ENCODE measurements at regions not wholly inside any gene's neighbourhood (a gene's known extent, or its start where the extent isn't known, plus 50 kb on each side); places are given as distances from the start of the nearest gene placed in this dataset.
"Not testable (repeated sequence)": the region's sequence is repeated elsewhere in the genome, so short reads cannot be mapped to it uniquely, and the experiment has no call there.

DNA sequence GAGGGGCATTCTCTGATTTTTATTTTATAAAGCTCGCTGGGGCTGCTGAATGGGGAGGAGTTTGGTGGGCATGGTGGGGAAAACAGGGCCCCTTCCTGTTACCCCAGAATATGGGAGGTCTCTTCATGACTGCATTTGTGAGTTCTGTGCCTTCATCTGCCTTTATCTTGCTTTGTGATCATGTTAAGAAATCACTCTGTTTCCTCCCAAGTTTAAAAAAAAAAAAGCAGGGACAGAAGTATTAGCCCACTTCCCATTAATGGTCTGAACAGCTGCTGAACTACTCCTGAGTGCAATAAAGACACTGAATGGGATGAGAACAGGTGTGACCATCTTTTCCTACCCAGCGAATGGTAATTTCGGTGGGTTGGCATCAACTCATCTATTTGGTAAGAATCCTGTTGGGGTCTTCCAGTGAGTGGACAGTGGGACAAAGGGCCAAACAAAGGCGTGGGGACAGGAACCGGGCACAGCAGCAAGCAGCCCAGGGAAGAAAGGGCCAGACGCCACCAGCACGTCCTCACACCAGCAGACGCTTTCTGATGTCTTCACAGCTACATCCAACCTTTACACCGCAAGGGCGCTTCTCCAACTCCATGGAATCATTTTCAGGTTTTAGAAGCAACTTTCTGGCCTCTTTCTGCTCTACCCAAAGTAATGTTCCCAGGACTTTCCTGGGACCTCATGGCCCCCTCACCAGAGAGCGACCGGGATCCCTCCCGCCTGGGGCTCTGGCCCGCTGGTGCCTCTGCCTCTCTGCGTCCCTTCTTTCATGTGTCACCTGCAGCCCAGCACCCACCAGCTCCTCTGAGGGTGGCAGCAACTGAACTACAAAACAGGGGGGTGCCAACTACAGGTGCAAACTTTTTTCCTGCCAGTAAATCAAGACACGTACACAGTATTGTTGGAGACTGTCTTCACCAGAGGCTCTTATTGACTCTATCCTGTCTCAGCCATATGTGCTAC is 160.2 kb downstream of the ADSS2 start:
- DNase-seq (ENCODE audit: extremely low read depth in 1 of 2, low read depth in 1 of 2): no peak

- DNase-seq (ENCODE audit: extremely low read depth in 1 of 2, low read depth in 1 of 2): no peak
Measured at GRCh38 chr1:244294599-244295224, 157.0 kb downstream of the ADSS2 start.

DNA sequence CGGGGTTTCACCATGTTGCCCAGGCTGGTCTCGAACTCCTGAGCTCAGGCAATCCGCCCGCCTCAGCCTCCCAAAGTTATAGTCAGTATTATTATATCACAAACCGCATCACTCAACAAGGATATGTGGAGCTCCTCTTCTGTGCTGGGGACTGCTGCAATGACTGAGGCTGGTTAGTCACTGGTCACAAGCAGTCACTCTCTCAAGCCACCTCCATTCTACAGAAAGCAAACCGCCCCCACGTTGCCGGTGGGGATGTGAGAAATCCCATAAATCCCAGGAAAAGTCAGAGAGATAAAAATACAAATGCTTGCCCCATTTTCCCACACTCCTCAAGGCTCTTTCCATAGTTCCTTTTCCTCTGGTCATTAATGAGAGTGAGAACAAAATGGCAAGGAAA is 155.7 kb downstream of the ADSS2 start:
- DNase-seq (ENCODE audit: extremely low read depth in 1 of 2, low read depth in 1 of 2): no peak

DNA sequence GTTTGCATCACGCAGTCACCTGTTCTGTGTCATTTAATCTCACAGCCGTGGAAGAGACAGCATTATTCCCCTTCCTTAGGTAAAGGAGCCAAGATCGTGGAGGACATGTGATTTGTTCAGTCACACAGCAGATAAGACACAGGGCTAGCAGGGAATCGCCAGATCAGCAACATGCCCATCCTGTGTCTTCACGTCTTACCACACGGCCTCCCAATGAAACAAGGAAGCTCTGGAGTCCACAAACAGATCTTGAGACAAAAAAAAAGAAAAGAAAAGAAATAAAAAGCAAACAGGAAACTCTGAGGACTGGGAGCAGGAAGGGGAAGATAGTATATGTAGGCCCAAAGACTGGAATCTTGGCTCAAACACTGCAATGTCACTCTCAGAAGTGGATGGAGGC is 155.3 kb downstream of the ADSS2 start:
- no peak for DNase-seq (ENCODE audit: extremely low read depth in 1 of 2, low read depth in 1 of 2)

DNA sequence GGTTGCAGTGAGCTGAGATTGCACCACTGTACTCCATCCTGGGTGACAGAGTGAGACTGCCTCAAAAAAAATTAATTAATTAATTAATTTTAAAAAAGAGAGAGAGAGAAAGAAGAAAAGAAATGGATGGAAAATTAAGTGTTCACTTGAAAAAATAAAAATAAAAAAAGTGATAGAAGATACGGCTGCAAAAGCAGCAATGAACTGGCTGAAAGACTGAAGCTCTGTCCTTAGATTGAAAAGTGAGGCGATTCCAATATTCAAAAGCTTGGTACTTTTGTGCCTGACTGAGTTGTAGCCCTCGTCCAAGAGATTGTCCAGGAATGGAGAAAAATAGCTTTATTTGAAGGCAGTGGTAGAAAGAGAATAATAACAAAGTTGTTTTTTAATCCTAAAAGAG is 154.6 kb downstream of the ADSS2 start:
- DNase-seq (ENCODE audit: extremely low read depth in 1 of 2, low read depth in 1 of 2): no peak

DNA sequence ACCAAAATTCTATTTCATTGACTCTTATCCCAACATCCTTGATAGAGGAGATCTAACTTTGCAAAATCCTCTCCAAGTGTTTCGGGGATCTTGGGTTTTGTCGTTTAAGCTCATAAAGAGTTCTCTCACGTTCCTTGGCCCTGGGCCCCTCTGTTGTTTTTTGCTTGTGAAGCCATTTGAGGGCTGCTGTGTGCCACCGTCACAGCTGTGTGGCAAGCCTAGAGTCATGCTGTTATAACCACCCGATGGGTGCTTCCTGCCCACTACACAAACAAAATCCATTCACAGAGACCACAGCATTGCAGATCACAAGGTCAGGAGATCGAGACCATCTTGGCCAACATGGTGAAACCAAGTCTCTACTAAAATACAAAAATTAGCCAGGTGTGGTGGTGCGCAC is 154.1 kb downstream of the ADSS2 start:
- DNase-seq (ENCODE audit: extremely low read depth in 1 of 2, low read depth in 1 of 2): no peak

DNA sequence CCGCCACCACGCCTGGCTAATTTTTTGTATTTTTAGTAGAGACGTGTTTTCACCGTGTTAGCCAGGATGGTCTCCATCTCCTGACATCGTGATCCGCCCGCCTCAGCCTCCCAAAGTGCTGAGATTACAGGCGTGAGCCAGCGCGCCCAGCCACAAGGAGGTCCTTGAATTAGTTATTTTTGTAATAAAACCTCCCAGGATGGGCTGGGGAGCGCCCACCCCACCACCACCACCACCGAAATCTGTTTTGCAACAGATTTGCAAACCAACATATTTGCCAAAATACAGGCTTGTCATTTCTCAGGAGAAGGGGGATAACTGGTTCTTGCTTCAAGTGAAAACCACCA is 151.7 kb downstream of the ADSS2 start:
- not testable (repeated sequence) for DNase-seq (ENCODE audit: extremely low read depth in 1 of 2, low read depth in 1 of 2)

DNA sequence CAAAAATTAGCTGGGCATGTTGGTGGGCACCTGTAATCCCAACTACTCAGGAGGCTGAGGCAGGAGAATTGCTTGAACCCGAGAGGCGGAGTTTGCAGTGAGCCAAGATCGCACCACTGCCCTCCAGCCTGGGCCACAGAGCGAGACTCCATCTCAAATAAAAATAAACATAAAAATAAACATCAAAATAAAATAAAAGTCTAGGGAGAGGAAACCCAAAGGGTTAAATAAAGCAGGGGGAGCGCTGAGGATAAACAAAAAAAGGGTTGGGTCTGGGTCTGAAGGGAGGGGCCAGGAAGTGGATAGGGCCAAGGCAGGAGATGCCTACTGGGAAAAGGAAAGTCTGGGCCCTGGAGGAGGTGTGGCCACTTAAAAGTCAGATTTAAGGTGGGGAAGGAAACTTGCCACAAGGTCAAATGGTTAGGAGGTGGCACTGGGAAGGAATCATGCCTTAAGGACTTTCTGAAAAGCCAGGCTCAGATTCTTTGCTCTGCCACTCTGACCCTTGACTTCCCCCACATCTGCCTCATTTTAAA is 150.0 kb downstream of the ADSS2 start:
- no peak for DNase-seq (ENCODE audit: extremely low read depth in 1 of 2, low read depth in 1 of 2)

- no peak for DNase-seq (ENCODE audit: extremely low read depth in 1 of 2, low read depth in 1 of 2)
Measured at GRCh38 chr1:244302876-244303609, 148.7 kb downstream of the ADSS2 start.

DNA sequence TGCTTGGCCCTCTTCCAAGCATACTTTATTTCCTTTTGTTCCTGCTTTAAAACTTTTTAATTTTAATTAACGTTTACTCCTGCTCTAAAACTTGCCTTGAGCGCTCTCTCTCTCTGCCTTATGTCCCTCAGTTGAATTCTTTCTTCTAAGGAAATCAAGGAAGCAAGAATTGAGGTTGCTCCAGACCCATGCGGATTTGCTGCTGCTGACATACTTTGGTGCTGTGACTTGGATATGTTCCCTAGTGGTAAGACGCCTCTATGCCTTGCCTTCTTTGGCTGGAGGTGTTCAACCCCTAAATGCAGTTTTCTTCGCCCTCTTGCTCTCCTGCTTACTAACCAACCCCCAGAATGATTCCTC is 148.1 kb downstream of the ADSS2 start:
- DNase-seq (ENCODE audit: extremely low read depth in 1 of 2, low read depth in 1 of 2): no peak

- DNase-seq (ENCODE audit: extremely low read depth in 1 of 2, low read depth in 1 of 2): no peak
Measured at GRCh38 chr1:244304156-244304555, 147.6 kb downstream of the ADSS2 start.

DNA sequence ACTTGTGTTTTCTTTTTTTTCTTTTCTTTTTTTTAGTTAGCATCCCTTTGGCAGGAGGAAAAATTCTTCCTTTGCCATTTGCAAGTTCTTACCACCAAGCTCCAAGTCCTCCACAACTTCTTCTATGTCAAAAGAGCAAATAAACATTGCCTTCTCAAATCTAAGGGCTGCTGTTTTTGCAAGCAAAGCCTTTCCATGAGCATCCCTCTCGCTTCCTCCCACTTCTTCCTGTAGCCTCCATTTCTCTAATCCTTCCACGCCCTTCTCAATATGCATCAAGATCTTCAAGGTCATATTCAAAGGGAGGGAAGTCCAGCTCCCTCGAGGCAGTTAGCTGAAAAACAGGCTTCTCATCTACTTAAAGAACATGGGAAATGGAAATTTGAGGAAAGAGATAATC is 147.1 kb downstream of the ADSS2 start:
- no peak for DNase-seq (ENCODE audit: extremely low read depth in 1 of 2, low read depth in 1 of 2)

GRCh38 chr1:244305776-244306341 is 145.8 kb downstream of the ADSS2 start:
- DNase-seq (ENCODE audit: extremely low read depth in 1 of 2, low read depth in 1 of 2): no peak

DNA sequence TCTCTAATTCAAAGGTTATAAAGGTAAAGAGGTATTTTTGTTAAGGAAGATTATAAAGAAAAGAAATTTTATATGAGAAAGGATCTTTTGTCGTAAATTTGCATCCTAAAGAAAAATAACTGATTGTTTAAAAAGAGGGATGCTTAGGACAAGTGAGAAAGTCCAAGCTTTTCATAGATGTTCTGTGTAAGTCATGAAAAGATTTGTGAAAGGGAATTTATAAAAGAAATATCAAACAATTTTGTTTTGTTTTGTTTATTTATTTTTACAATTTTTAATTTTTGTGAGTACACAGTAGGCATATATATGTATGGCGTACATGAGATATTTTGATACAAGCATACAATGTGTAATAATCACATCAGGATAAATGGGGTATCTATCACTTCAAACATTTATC is 145.2 kb downstream of the ADSS2 start:
- no peak for DNase-seq (ENCODE audit: extremely low read depth in 1 of 2, low read depth in 1 of 2)

DNA sequence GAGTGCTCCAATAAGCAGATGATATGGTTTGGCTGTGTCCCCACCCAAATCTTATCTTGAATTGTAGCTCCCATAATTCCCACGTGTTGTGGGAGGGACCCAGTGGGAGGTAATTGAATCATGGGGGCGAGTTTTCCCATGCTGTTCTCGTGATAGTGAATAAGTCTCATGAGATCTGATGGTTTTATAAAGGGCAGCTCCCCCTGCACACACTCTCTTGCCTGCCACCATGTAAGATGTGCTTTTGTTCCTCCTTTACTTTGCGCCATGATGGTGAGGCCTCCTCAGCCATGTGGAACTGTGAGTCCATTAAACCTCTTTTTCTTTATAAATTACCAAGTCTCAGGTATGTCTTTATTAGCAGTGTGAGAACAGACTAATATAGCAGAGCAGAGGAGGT is 142.5 kb downstream of the ADSS2 start:
- not testable (repeated sequence) for DNase-seq (ENCODE audit: extremely low read depth in 1 of 2, low read depth in 1 of 2)

DNA sequence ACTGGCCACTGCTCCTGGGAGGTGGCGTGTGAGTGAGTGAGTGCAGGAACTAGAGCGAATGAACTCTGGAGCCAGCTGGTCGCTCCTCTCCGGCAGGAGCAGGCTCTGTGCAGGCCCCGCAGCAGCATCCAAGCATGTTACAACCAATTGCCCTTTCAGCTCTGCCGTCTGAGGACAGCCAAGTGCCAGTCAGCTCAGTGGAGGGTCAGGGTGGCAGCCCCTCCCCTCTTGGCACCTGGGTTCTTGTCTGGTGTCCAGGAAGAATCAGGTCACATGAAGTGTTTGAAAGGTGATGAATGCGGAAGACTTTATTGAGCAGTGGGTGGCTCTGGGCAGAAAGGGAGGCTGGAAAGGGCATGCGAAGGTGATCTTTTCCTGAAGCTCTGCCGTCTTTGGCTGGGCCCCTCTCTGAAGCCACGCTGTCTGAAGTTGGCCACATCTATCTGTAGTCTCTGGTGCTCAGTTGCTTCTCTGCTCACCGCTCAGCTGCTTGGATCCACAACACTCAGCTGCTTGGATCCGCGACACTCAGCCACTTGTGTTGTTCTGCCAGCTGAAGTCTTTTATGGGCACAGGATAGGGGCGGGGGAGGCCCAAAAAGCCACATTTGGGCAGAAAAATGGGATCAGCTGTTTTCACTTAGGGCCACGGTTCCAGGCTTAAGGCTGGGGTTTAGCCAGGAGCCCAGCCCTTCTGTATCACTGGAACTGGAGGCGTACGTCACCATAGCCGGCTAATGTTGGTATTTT is 139.8 kb downstream of the ADSS2 start:
- DNase-seq (ENCODE audit: extremely low read depth in 1 of 2, low read depth in 1 of 2): no peak

GRCh38 chr1:244313346-244313745 is 138.4 kb downstream of the ADSS2 start:
- DNase-seq (ENCODE audit: extremely low read depth in 1 of 2, low read depth in 1 of 2): no peak

DNA sequence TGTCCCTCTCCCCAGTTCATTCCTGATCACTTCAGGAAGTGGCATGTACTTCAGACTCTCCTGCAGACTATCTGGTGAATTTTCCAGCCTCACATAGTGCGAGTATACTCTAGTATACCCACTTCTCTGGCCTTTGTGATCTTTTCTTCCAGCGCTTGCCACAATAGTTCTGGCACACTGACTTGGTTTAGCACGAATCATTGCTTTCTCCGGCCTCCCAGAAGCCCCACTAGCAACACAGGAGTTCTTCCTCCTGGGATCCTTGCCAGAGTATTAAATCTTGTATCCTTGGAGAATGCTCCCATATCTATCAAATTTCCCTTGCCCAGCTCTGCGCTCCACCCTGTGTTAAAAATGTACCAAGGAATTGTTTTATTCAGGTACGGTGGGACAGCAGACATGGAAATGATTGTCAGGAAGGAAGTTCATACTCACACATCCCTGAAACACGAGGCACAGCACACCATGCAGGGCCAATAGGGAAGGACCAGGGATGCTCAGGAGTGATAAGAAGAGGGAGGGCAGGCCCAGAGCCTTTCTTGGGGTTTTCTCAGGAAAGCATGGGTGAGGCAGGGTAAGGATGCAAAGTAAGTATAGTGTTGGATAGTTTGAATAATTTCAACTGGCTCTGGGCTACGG is 136.7 kb downstream of the ADSS2 start:
- DNase-seq (ENCODE audit: extremely low read depth in 1 of 2, low read depth in 1 of 2): no peak

- no peak for DNase-seq (ENCODE audit: extremely low read depth in 1 of 2, low read depth in 1 of 2)
Measured at GRCh38 chr1:244315996-244316395, 135.7 kb downstream of the ADSS2 start.

DNA sequence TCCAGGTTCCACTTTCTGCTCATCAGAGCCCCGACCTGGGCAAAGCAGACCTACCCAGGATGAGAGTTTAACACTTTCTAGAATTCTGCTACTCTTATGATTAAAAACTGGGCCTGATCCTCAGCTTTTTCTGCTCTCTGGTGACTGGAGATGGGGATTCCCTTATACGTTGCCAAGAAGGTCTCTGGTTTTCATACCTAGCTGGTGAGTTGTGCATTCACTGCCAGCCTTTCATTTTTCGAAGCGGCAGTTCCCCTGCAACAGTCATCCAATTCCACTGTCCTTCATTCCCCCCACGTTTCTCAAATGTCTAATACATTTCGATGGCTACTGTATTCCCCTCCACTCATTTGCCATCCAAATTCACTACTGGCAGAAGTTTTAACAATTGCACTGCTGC is 135.3 kb downstream of the ADSS2 start:
- DNase-seq (ENCODE audit: extremely low read depth in 1 of 2, low read depth in 1 of 2): no peak

Measured in stimulated activated CD8-positive, alpha-beta memory T cell treated with anti-CD3 and anti-CD28 coated beads, Interleukin-7, amount 100 ng/mL, for 48 hours (primary cell).